Fibroblast of gingiva (primary cell): ENCODE measurements at regions not wholly inside any gene's neighbourhood (a gene's known extent, or its start where the extent isn't known, plus 50 kb on each side); places are given as distances from the start of the nearest gene placed in this dataset.
A peak's percentile ranks its signal among the peaks of the same experiment; 100 is the strongest.

Experiments used
- DNase-seq: peaks from one replicate; pipeline ENCODE4 v3.0.0-alpha.2; 2011; ENCODE audit warnings: low read depth

DNA sequence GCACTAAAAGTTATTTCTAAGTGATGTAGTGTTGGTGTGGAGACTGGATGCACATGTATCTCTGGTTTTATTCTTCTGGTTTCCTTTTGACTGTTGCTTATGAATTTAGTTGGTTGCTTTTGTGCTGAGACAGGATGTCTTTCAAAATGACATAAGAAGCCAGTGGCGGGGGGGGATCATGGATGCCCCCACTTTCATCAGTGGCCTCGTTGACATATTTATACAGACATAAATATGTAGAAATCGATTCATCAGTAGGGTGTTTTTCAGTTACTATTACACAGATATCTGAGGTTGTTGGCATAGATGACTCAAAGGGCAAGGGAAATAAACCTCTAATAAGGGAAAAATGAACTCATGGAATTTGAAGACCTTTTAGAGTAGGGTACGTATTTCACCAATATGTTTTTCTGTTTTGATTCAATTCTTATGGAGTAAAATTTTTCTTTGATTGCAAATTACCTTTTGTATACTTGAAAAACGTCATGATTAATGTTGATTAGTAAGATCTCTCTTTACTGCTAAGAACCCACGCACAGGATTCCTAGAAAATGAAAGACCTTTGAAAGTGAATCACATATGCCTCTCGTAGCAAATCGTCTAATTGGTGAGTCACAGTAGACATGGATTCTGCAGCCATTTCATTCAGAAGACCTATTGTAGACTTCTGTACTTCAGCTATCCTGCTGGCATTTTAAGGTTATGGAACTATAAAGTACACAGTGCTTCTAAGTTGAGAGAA is 97.4 kb upstream of the RBMS3 start:
- DNase-seq = peak; percentile 40

GRCh38 chr3:29185706-29186105 is 95.2 kb upstream of the RBMS3 start:
- no peak for DNase-seq

- DNase-seq = peak; percentile 81
These were observed 94.7 kb upstream of the RBMS3 start for GRCh38 chr3:29186131-29186599.

GRCh38 chr3:29186982-29187725 is 93.7 kb upstream of the RBMS3 start:
- DNase-seq = no peak

GRCh38 chr3:29189328-29189727 is 91.5 kb upstream of the RBMS3 start:
- DNase-seq = no peak

GRCh38 chr3:29194139-29194538 is 86.7 kb upstream of the RBMS3 start:
- DNase-seq = no peak

GRCh38 chr3:29195056-29195455 is 85.8 kb upstream of the RBMS3 start:
- DNase-seq = no peak

- no peak for DNase-seq
These were observed 79.3 kb upstream of the RBMS3 start for GRCh38 chr3:29201604-29202003.

DNA sequence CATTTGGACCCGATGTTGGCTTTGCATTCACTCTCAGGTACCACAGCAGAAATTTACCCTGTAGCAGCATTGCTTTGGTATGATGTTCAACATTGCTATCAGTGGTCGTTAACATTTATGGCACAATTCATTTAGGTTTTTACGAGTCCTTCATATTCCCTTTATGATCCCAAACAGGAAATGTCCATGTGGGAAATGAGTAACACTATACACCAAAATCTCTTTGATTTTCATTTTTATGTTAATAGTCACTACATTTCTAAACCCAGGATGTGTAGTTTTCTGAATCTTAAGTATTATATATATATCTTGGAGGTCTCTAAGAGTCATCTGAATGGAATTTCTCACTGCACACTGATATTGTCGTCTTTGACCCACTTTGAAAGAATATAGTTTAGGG is 78.5 kb upstream of the RBMS3 start:
- no peak for DNase-seq

GRCh38 chr3:29203851-29204250 is 77.0 kb upstream of the RBMS3 start:
- DNase-seq = no peak

GRCh38 chr3:29207427-29207826 is 73.4 kb upstream of the RBMS3 start:
- DNase-seq = no peak

DNA sequence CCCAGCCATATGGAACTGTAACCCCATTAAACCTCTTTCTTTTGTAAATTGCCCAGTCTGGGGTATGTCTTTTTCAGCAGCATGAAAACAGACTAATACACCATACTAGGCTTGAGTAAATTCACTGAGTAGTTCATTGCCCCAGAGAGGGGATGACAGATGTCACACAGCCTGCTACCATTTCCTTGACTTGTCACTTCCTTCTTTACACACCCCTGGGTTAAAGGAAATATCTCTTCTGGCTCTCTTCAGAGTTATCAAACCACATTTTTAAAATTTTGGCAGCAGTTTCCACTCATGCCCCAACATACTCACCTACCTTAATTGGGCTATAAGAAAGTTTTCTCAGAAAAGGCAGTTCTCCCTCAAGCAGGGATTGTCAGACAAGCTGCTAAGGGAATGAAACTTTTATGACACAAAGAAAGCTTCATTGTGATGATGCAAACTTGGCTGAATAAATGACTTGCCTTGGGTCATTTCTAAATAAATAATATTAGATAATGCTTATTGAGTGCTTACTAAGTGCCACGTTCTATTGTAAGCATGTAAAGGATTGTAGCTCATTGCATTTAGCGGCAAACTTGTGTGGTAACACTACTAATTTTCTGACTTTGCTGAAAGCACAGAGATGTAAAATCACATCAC is 68.0 kb upstream of the RBMS3 start:
- DNase-seq = no peak

DNA sequence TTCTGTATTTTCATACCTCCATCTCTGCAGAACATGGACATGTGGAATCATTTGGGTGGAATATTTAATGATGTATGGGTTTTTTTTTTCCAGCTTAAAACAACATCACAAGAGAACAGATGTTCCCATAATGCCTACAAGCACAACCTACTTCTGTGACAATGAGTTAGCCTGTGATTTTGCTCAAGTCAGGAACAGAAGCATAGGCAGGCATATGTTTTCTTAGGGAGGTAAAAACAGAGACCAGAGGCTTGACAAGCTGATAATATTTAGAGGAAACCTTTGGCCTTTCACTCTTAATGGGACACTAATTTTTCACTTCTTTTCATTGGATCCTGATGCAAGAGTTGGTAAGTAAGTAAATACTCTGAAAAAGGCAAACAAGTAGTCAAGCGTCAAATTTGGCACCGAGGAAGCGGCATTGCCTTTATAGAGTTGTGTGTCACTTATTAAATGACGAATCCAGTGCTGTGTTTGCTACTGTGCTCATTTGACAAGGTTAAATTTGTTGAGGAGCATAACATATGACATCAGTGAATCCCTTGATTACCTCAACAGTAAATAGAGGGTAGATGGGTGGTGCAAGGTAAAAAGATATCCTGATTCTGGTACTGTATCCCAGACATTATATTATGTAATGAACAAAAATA is 66.7 kb upstream of the RBMS3 start:
- no peak for DNase-seq

- no peak for DNase-seq
These were observed 64.9 kb upstream of the RBMS3 start for GRCh38 chr3:29215948-29216347.

- DNase-seq = no peak
These were observed 54.2 kb upstream of the RBMS3 start for GRCh38 chr3:29226706-29227105.

GRCh38 chr3:29227307-29227706 is 53.6 kb upstream of the RBMS3 start:
- DNase-seq = no peak
